K562 (cell line): ENCODE measurements at regions not wholly inside any gene's neighbourhood (a gene's known extent, or its start where the extent isn't known, plus 50 kb on each side); places are given as distances from the start of the nearest gene placed in this dataset.

Source experiments
- GTF2E2 ChIP-seq: fragments of 200-800 bp; sonication (Bioruptor generic); IDR thresholded peaks from 2 replicates; pipeline ENCODE4 v1.6.1; 2016; ENCODE audit warnings: missing genetic modification characterization, missing compliant biosample characterization
- SNRNP70 ChIP-seq: fragments of 200-400 bp; formaldehyde crosslinking; optimal IDR thresholded peaks from 2 replicates; pipeline ENCODE3; 2017; ENCODE audit warnings: low read depth, low read length
- TF ChIP-seq, protein P1 (sequence below): fragments of 200-600 bp; sonication (generic); IDR thresholded peaks from one replicate; pipeline ENCODE4 v1.6.1; 2012; ENCODE audit warnings: mild to moderate bottlenecking, low read depth, low read length, inconsistent platforms

DNA sequence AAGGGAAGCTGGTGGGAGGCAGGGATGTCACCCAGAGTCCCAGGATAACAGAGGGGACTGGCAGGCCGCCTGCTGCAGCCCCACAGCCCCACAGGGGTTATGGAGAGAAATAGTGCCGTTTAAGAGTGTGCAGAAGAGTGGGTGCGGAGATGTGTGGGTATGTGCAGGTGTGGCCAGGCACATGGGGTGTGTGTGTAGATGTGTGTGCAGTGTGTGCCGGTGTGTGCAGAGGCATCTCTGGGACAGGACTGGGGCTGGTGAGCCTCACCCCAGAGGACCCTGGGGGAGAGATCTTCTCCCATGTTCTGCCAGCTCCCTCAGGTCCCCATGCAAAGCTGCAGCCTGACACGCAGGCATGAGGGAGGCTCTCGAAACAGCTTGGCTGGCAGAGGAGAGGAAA lies 157.4 kb downstream of the RBFOX3 start (continued):
- TF ChIP-seq SNRNP70 (no peak), GTF2E2 (tag) (no peak)
- TF ChIP-seq, protein P1, sequence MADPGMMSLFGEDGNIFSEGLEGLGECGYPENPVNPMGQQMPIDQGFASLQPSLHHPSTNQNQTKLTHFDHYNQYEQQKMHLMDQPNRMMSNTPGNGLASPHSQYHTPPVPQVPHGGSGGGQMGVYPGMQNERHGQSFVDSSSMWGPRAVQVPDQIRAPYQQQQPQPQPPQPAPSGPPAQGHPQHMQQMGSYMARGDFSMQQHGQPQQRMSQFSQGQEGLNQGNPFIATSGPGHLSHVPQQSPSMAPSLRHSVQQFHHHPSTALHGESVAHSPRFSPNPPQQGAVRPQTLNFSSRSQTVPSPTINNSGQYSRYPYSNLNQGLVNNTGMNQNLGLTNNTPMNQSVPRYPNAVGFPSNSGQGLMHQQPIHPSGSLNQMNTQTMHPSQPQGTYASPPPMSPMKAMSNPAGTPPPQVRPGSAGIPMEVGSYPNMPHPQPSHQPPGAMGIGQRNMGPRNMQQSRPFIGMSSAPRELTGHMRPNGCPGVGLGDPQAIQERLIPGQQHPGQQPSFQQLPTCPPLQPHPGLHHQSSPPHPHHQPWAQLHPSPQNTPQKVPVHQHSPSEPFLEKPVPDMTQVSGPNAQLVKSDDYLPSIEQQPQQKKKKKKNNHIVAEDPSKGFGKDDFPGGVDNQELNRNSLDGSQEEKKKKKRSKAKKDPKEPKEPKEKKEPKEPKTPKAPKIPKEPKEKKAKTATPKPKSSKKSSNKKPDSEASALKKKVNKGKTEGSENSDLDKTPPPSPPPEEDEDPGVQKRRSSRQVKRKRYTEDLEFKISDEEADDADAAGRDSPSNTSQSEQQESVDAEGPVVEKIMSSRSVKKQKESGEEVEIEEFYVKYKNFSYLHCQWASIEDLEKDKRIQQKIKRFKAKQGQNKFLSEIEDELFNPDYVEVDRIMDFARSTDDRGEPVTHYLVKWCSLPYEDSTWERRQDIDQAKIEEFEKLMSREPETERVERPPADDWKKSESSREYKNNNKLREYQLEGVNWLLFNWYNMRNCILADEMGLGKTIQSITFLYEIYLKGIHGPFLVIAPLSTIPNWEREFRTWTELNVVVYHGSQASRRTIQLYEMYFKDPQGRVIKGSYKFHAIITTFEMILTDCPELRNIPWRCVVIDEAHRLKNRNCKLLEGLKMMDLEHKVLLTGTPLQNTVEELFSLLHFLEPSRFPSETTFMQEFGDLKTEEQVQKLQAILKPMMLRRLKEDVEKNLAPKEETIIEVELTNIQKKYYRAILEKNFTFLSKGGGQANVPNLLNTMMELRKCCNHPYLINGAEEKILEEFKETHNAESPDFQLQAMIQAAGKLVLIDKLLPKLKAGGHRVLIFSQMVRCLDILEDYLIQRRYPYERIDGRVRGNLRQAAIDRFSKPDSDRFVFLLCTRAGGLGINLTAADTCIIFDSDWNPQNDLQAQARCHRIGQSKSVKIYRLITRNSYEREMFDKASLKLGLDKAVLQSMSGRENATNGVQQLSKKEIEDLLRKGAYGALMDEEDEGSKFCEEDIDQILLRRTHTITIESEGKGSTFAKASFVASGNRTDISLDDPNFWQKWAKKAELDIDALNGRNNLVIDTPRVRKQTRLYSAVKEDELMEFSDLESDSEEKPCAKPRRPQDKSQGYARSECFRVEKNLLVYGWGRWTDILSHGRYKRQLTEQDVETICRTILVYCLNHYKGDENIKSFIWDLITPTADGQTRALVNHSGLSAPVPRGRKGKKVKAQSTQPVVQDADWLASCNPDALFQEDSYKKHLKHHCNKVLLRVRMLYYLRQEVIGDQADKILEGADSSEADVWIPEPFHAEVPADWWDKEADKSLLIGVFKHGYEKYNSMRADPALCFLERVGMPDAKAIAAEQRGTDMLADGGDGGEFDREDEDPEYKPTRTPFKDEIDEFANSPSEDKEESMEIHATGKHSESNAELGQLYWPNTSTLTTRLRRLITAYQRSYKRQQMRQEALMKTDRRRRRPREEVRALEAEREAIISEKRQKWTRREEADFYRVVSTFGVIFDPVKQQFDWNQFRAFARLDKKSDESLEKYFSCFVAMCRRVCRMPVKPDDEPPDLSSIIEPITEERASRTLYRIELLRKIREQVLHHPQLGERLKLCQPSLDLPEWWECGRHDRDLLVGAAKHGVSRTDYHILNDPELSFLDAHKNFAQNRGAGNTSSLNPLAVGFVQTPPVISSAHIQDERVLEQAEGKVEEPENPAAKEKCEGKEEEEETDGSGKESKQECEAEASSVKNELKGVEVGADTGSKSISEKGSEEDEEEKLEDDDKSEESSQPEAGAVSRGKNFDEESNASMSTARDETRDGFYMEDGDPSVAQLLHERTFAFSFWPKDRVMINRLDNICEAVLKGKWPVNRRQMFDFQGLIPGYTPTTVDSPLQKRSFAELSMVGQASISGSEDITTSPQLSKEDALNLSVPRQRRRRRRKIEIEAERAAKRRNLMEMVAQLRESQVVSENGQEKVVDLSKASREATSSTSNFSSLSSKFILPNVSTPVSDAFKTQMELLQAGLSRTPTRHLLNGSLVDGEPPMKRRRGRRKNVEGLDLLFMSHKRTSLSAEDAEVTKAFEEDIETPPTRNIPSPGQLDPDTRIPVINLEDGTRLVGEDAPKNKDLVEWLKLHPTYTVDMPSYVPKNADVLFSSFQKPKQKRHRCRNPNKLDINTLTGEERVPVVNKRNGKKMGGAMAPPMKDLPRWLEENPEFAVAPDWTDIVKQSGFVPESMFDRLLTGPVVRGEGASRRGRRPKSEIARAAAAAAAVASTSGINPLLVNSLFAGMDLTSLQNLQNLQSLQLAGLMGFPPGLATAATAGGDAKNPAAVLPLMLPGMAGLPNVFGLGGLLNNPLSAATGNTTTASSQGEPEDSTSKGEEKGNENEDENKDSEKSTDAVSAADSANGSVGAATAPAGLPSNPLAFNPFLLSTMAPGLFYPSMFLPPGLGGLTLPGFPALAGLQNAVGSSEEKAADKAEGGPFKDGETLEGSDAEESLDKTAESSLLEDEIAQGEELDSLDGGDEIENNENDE, result no peak
